DMS153 treated with DMSO at 0.1 percent for 48 hours (cell line): ENCODE measurements at regions not wholly inside any gene's neighbourhood (a gene's known extent, or its start where the extent isn't known, plus 50 kb on each side); places are given as distances from the start of the nearest gene placed in this dataset.
"Not testable (repeated sequence)": the region's sequence is repeated elsewhere in the genome, so short reads cannot be mapped to it uniquely, and the experiment has no call there.

ENCODE experiments used
- DNase-seq: peaks from one replicate; lab custom pipeline; 2025; ENCODE audit not compliant: unreplicated experiment; lab: John Stamatoyannopoulos, UW

GRCh38 chr5:57915536-57915935 lies 432.9 kb upstream of the ACTBL2 start:
- DNase-seq, result no peak

GRCh38 chr5:57911438-57911837 lies 428.8 kb upstream of the ACTBL2 start:
- no peak for DNase-seq

GRCh38 chr5:57906671-57907070 lies 424.1 kb upstream of the ACTBL2 start:
- no peak for DNase-seq

- no peak for DNase-seq
Observed at GRCh38 chr5:57903458-57903857, 420.8 kb upstream of the ACTBL2 start.

GRCh38 chr5:57902095-57902494 lies 419.5 kb upstream of the ACTBL2 start:
- no peak for DNase-seq

GRCh38 chr5:57900381-57900944 lies 417.9 kb upstream of the ACTBL2 start:
- DNase-seq, result no peak

GRCh38 chr5:57896576-57896975 lies 414.0 kb upstream of the ACTBL2 start:
- DNase-seq, result no peak

- DNase-seq, result no peak
Observed at GRCh38 chr5:57895766-57896165, 413.2 kb upstream of the ACTBL2 start.

GRCh38 chr5:57893926-57894325 lies 411.3 kb upstream of the ACTBL2 start:
- DNase-seq, result no peak

GRCh38 chr5:57891443-57891842 lies 408.8 kb upstream of the ACTBL2 start:
- no peak for DNase-seq

GRCh38 chr5:57889558-57889957 lies 406.9 kb upstream of the ACTBL2 start:
- DNase-seq, result no peak

GRCh38 chr5:57887851-57888621 lies 405.4 kb upstream of the ACTBL2 start:
- DNase-seq, result peak; percentile 8

- DNase-seq, result no peak
Observed at GRCh38 chr5:57884346-57885102, 401.9 kb upstream of the ACTBL2 start.

- no peak for DNase-seq
Observed at GRCh38 chr5:57880216-57880615, 397.6 kb upstream of the ACTBL2 start.

GRCh38 chr5:57878301-57878722 lies 395.7 kb upstream of the ACTBL2 start:
- no peak for DNase-seq

- no peak for DNase-seq
Observed at GRCh38 chr5:57871496-57871895, 388.9 kb upstream of the ACTBL2 start.

- not testable (repeated sequence) for DNase-seq
Observed at GRCh38 chr5:57870267-57870666, 387.7 kb upstream of the ACTBL2 start.

GRCh38 chr5:57863661-57864060 lies 381.1 kb upstream of the ACTBL2 start:
- DNase-seq, result no peak

GRCh38 chr5:57862942-57863341 lies 380.3 kb upstream of the ACTBL2 start:
- no peak for DNase-seq

GRCh38 chr5:57862471-57862911 lies 379.9 kb upstream of the ACTBL2 start:
- no peak for DNase-seq

- DNase-seq, result no peak
Observed at GRCh38 chr5:57859626-57860025, 377.0 kb upstream of the ACTBL2 start.

GRCh38 chr5:57858905-57859304 lies 376.3 kb upstream of the ACTBL2 start:
- no peak for DNase-seq
